T-helper 22 cell (primary cell): ENCODE measurements at regions not wholly inside any gene's neighbourhood (a gene's known extent, or its start where the extent isn't known, plus 50 kb on each side); places are given as distances from the start of the nearest gene placed in this dataset.

ENCODE experiments used
- DNase-seq: peaks from one replicate; pipeline ENCODE4 v3.0.0-alpha.2; 2020; ENCODE audit warnings: low read depth

- no peak for DNase-seq
These were observed 86.8 kb upstream of the PARP11 start for GRCh38 chr12:3959799-3960560.

DNA sequence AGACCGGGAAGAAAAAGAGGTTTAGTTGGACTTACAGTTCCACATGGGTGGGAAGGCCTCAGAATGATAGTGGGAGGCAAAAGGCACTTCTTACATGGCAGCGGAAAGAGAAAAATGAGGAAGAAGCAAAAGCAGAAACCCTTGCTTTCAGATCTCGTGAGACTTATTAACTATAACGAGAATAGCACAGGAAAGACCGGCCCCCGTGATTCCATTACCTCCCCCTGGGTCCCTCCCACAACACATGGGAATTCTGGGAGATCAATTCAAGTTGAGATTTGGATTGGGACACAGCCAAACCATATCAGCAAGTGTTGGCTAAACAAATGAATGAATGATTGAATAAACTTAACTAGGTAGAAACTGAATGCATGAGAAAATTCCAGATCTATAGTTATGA, 85.3 kb upstream of the PARP11 start:
- no peak for DNase-seq

DNA sequence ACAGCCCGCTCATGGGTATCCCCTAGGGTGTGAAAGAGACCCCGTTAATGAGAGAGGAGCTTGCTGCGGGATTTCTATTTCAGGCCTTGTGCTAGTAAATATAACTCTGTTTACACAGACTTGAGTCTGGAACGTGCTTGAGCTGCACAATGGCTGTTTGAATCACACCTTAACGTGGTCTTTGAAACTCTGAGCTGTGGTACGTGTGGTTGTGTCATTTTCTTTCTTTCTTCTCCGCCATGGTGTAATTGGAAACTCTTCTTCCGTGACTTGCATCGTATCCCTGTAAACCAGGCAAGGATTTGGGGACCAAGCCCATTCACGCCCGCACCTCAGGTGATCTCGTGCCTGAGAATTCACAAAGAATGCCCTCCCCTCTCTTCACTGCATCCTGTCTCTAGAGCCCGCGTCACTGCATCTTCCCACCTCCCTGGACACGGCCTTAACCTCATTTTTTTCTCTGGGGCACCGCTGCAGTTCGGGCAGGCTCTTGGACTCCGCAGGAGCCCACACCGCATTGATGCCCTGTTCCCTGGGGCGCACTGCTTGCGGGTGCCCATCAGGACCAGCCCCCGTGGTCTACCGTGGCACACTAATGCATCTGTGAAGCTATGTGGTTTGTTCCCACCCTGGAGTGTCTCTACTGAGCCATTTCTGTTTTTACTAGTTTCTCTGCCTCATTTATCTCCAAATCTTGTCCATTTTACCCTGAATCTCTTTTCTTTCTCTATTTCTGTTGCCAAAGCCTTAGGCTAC, 78.4 kb upstream of the PARP11 start:
- no peak for DNase-seq

GRCh38 chr12:3950714-3951320, 77.6 kb upstream of the PARP11 start:
- no peak for DNase-seq

DNA sequence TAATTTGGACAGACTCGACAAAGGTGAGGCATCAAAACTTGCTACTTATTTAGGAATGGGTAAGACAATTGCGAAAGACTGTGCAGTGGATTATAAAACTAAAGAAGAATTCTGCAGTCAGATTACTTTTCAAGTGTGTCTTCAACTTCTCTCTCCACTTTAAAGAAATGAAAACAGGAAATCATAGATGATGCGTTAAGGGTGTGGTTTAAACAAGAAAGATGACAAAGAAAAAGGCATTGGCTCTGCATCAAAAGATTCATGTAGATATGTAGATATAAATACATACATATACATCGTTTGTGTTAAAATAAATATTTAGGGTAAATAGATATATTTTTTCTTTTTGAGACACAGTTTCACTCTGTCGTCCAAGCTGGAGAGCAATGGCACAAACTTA, 74.6 kb upstream of the PARP11 start:
- DNase-seq = no peak

DNA sequence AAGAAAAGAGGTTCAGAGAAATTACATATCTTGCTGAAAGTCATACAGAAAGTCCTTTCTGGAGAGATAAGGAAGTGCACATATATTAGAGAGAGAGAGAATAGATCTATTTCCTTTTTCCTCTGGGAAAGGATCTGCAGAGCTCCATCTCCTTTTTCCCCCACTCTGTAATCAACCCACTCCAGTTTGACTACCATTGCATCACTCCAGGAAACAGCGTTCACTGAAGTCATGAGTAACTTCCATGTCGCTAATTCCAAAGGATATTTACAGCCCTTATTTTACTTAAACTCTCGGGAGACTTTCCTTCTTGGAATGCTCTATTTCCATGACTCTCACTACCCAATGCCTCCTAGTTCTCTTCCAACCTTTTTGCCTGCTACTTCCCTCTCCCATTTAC, 72.5 kb upstream of the PARP11 start:
- no peak for DNase-seq

DNA sequence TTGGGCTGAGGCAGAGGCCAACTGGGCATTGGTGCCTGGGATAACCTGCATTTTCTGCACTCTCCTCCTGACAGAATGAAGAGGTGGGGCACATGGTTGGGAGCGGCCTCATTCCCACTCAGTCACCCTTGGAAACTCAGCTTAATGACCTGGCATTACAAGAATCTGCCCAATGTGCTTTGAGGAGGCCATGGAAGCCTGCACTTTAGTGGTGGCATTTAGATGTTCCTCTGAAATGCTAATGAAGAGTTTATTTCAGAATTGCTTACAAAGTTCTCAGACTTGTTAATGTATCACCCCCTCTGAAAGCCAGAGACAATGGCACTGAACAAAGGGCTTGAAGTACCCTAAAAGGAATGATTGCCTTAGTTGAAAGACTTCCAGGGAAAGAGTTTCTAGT, 71.4 kb upstream of the PARP11 start:
- no peak for DNase-seq

- no peak for DNase-seq
These were observed 64.9 kb upstream of the PARP11 start for GRCh38 chr12:3938042-3938544.

DNA sequence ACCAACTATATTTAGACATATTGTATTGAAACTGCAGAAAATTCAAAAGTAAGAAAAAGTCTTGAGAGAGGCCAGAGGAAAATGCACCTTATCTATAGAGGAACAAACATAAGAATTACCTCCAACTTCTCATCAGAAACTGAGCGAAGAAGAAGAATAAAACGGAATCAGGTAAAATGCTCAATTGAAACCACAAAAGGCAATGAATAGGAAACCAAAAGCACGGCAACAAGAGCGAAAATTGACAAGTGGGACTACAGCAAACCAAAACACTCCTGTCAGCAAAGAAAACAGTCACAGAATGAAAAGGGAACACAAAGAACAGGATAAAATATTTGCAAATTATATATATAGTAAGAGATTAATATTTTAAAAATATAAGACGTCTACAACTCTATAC, 61.9 kb upstream of the PARP11 start:
- DNase-seq = no peak

GRCh38 chr12:3933819-3934192, 60.6 kb upstream of the PARP11 start:
- no peak for DNase-seq

DNA sequence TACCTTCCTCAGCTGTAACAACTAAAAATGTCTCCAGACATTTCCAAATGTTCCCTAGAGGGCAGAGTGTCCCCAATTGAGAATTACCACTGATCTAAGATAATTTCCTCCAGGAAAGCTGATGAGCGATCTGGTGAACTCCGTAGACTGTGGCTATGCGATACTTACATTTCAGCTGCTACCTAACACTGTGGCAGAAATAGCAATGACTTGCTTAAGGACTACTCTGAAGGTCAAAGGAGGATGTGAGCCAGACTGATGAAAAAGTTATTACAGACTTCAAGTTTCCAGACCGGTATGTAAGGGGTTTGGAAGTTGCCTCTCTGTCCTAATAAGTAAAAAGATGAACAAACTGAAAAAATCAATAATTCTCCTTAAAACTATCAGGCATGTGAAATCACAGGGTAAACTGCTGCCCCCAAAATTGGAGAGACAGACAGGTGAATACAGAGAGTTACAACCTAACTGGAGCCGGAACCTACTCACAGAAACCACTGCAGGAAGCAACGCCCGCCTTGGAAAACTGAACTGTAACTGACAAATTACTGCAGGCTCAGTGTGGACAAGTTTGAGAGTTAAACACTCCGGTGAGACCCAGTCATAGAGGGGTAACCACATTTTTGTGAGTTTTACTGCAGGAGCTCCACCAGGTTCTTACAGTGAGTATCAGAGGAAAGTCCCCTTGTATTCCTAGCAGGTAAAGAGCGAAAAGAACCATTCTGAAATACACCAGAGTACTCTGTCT, 60.0 kb upstream of the PARP11 start:
- no peak for DNase-seq

DNA sequence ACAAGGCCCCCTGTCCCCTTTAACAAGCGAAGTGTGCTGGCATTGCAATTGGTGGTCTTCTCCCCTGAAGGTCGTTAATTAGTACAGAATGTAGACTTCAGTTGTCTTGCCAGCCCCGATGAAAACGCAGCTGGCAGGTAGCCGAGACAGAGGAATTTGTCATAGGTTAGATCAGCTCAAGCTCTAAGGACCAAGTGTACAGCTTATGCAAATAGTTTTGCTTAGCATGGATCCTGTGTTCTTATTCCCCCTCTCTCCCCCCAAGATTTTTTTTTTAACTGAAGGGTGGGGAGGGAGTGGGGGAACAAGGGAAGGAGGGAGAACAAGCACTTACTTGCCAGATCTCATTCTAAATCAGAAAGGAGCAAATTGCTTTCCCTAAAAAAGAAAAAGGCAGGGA, 58.6 kb upstream of the PARP11 start:
- no peak for DNase-seq

DNA sequence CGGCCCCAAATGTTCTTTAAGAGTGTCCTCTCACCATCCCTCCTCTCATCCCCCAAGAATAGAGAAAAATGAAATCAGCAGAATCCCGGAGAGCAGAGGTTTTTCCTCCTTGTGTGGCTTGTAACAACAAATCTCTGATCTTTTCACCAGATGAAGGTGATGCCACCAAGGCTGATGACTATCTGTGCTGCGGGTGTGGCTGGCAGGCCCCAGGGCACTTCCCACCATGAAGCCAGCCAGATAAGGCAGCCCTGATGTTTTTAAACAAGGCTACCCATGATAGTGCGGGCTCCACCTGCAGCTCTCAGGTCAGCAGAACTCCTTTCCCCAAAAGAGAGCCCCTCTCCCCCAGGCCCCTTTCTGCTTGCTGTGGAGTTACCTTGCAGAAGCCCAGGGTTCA, 58.0 kb upstream of the PARP11 start:
- no peak for DNase-seq

DNA sequence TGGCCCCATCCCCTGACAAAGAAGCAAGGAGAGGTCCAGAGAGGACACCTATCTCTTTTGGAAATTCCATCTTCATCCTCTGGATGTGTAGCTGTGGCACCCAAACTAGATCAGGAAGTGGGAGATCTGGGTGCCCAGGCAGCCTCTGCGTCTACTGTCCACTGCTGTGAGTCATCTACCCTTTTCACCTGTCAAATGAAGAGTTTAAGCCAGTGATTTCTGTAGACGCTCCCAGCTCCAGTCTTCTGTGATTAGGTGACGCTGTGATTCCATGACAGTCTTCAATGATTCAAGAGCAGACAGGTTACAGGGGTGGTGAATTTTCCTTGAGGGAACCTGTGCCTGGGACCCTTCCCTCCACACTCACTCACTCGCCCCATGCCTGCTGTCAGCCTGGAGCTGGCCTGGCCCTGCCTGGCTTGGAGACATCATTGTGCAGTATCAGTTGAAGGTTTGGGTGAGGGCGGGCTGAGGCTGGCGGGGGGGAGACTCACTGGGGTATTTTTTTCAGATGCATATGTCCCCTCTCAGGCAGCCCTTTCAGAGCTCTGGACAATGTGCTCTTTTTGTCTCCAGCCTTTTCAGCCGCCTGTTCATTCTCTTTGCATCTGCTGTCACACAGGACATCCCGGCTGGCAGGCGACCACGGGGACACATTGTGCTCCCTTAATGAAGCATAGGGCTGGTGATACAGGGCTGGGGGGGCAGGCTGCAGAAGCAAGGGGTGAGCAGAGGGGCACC, 56.8 kb upstream of the PARP11 start:
- DNase-seq = no peak

- DNase-seq = no peak
These were observed 55.5 kb upstream of the PARP11 start for GRCh38 chr12:3928538-3929184.

DNA sequence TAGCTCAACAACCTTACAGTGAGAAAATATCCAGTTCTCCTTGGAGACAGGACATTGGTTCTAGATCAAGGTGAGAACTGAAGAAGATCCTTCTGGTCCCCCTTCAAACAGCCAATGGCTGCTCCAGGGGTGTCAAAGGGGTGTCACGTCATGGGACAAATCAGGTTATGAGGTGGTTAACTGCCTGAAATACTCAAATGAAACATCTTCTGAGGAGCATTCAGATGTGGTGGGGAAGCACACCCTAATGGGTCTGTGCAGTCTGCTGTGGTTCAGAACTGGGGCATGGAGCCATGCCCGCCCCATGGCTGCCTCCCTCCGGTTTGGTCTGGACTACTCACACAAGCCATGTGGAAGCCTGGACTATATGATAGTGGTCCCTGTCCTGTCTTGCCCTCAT, 52.4 kb upstream of the PARP11 start:
- DNase-seq = no peak

DNA sequence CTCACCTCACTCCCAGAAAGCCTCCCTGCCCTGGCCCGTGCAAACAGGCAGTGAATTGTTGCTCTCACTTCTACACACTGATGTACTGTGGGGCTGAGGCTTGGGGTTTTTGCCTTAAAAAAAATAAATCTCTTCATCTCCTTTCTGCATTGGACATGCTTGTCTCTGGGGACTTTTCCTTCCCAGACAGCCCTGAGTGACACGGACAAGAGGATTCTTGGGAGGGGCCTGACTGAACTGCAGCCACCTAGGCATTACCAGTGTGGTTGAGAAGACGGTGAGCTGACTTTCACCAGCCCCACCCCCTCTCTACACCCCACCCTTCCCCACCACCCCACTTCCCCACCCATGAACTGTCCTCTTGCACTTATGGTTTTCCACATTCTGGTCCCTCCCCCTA, 51.6 kb upstream of the PARP11 start:
- no peak for DNase-seq

- no peak for DNase-seq
These were observed 49.8 kb upstream of the PARP11 start for GRCh38 chr12:3923021-3923420.
